Natural killer cell (primary cell): ENCODE measurements at regions not wholly inside any gene's neighbourhood (a gene's known extent, or its start where the extent isn't known, plus 50 kb on each side); places are given as distances from the start of the nearest gene placed in this dataset.

Experiments used
- ATAC-seq, 3 donors: fragments of 150-1000 bp in 2 of 3; fragments of 200-7000 bp in 1 of 3; cut with Tn5 transposase; 1 replicate in 1 of 3; 2 replicates in 2 of 3; pipeline ENCODE4 v1.10.0; 2021; ENCODE audit warnings: mild to moderate bottlenecking in 2 of 3, moderate library complexity in 2 of 3
- DNase-seq, 2 donors: peaks; one replicate each; pipeline versions ENCODE4 v3.0.0 to v3.0.0-alpha.2; 2013 to 2021; ENCODE audit warnings: mixed read lengths in 1 of 2
- H3K27ac ChIP-seq: one replicate; pipeline ENCODE4 v1.5.1; 2013; ENCODE audit warnings: mild to moderate bottlenecking, low read length
- H3K27me3 ChIP-seq: one replicate; pipeline ENCODE4 v1.6.1; 2013; ENCODE audit warnings: low read length; ENCODE audit not compliant: control insufficient read depth, insufficient read depth
- H3K36me3 ChIP-seq: one replicate; pipeline ENCODE4 v1.6.1; 2013; ENCODE audit warnings: low read length; ENCODE audit not compliant: control insufficient read depth, insufficient read depth
- H3K4me1 ChIP-seq: one replicate; pipeline ENCODE4 v1.6.1; 2013; ENCODE audit warnings: low read length; ENCODE audit not compliant: control insufficient read depth, insufficient read depth
- H3K4me3 ChIP-seq: one replicate; pipeline ENCODE4 v1.5.1; 2013; ENCODE audit warnings: low read length
- H3K9me3 ChIP-seq: one replicate; pipeline ENCODE4 v1.6.1; 2013; ENCODE audit warnings: low read length; ENCODE audit not compliant: control insufficient read depth, insufficient read depth
- H3K27ac Mint-ChIP-seq, 2 donors: one replicate each; pipeline ENCODE4 v1.8.0; 2022; ENCODE audit warnings: mild to moderate bottlenecking in 2 of 2, mixed read lengths in 2 of 2, moderate library complexity in 1 of 2
- H3K27me3 Mint-ChIP-seq, 2 donors: one replicate each; pipeline ENCODE4 v1.8.0; 2022; ENCODE audit warnings: low read depth in 2 of 2, mixed read lengths in 2 of 2
- H3K36me3 Mint-ChIP-seq: one replicate; pipeline ENCODE4 v1.8.0; 2022; ENCODE audit warnings: mixed read lengths
- H3K4me1 Mint-ChIP-seq, 2 donors: one replicate each; pipeline ENCODE4 v1.8.0; 2022; ENCODE audit warnings: mixed read lengths in 2 of 2
- H3K4me3 Mint-ChIP-seq: one replicate; pipeline ENCODE4 v1.8.0; 2022; ENCODE audit warnings: mild to moderate bottlenecking, moderate library complexity, mixed read lengths
- H3K9me3 Mint-ChIP-seq, 2 donors: one replicate each; pipeline ENCODE4 v1.8.0; 2022; ENCODE audit warnings: mixed read lengths in 2 of 2
- WGBS: methylation state at CpG from one replicate; pipeline ENCODE4 v1.1.7; 2013; ENCODE audit warnings: missing lambda C conversion rate; ENCODE audit not compliant: insufficient coverage; 5-methylcytosine and 5-hydroxymethylcytosine counted together
- intact Hi-C: fragments of 100-400 bp; cut with micrococcal nuclease; formaldehyde crosslinking; loops from one replicate; pipeline ENCODE4 v1.14.2; 2022
- TF ChIP-seq, protein P1 (sequence below): fragments of 200-600 bp; IDR thresholded peaks from one replicate; pipeline ENCODE4 v1.8.0; 2022; ENCODE audit warnings: antibody characterized with exemption

DNA sequence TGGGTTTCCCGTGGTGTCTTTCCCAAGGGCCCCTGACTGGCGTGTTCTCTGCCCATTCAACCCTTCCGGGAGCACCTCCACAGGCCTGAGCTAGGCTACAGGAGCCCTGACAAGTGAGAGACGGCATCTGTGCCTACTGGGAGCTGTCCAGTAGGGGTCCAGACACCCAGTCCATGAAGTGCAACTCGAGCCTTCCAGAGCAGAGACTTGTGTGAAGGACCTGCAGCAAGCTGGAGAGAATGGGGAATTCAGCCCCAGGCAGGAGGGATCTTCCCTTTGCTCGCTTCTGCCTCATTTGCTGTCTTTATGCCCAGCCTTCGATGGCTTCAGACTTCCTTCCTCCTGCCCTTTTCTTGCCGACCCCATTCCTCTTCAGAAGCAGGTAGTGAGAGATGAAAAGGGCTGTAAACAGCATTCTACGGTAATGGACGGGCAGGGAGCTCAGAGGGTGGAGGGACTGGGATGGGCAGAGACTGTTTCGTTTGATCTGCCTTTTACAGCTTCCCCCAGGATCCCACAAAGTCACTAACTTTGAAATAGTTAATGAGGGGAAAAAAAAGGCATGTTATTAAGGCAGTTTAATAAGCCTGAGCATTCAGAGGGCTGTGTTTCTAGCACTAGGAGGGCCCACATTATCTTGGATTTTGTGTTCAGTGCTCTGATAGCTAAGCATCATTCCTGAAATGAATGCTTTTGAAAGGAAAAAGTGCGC lies 327.6 kb downstream of the FGF9 start:
- Mint-ChIP-seq H3K36me3 (no peaks in the 10 kb centered on the region), H3K27ac (no peak overlapping the region), H3K27me3 (peaks cover 9 to 18% of the 10 kb centered on the region in 2 donors), H3K9me3 (no peaks in the 10 kb centered on the region), H3K4me1 (no peaks in the 10 kb centered on the region), H3K4me3 (no peak overlapping the region)
- no peak for ATAC-seq
- intact Hi-C loops: no loop called here
- no peak overlapping the region for H3K4me3 ChIP-seq
- no peaks in the 10 kb centered on the region for H3K9me3 ChIP-seq
- no peak overlapping the region for H3K27ac ChIP-seq
- no peaks in the 10 kb centered on the region for H3K27me3 ChIP-seq
- no peak for DNase-seq
- no peaks in the 10 kb centered on the region for H3K36me3 ChIP-seq
- WGBS: 46% methylated on average over 12 of the region's 12 CpGs
- no peaks in the 10 kb centered on the region for H3K4me1 ChIP-seq
- TF ChIP-seq, protein P1, sequence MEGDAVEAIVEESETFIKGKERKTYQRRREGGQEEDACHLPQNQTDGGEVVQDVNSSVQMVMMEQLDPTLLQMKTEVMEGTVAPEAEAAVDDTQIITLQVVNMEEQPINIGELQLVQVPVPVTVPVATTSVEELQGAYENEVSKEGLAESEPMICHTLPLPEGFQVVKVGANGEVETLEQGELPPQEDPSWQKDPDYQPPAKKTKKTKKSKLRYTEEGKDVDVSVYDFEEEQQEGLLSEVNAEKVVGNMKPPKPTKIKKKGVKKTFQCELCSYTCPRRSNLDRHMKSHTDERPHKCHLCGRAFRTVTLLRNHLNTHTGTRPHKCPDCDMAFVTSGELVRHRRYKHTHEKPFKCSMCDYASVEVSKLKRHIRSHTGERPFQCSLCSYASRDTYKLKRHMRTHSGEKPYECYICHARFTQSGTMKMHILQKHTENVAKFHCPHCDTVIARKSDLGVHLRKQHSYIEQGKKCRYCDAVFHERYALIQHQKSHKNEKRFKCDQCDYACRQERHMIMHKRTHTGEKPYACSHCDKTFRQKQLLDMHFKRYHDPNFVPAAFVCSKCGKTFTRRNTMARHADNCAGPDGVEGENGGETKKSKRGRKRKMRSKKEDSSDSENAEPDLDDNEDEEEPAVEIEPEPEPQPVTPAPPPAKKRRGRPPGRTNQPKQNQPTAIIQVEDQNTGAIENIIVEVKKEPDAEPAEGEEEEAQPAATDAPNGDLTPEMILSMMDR: no peak

DNA sequence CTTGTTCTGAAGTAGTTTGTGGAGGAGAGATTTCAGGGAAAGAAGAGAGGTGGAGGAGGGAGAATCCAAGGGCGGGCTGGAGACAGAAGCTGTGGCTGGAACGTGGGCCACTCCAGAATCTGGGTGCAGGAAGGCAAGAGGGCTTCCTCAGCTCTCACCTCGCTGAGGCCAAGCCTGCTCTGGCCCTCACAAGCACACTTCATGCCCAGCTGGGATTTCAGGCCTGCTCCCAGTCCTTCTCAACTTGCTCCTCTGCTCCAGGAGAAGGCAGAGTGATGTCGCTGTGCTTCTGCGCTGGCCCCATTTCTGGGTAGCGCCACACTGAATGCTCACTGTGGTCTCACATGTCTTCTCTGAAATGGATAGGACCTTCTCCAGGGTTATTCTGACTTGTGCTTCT lies 328.8 kb downstream of the FGF9 start:
- Mint-ChIP-seq H3K36me3 (no peaks in the 10 kb centered on the region), H3K27me3 (peaks cover 9 to 13% of the 10 kb centered on the region in 2 donors)
- no peak for DNase-seq

DNA sequence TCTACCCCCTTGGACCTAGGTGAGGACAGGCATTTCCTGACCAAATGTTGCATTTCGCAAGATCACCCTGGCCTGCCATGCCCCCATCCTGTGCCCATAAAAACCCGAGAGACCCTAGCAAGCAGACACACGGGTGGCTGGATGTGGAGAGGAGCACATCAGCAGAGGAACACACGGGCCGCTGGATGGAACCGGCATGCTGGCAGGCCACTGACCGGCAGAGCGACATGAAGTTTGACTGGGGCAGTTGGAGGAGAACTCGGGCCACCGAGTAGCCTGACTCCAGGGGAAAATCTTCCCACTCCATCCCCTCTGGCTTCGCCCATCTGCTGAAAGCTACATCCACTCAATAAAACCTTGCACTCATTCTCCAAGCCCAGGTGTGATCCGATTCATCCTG lies 329.3 kb downstream of the FGF9 start:
- no peak overlapping the region for H3K4me3 ChIP-seq
- no peaks in the 10 kb centered on the region for H3K9me3 ChIP-seq
- H3K4me1 Mint-ChIP-seq: no peaks in the 10 kb centered on the region
- H3K9me3 Mint-ChIP-seq: no peaks in the 10 kb centered on the region
- H3K27ac Mint-ChIP-seq: no peak overlapping the region
- no peaks in the 10 kb centered on the region for H3K27me3 ChIP-seq
- no peaks in the 10 kb centered on the region for H3K4me1 ChIP-seq
- intact Hi-C loops: no loop called here
- DNase-seq: no peak
- H3K4me3 Mint-ChIP-seq: no peak overlapping the region
- peaks cover 9 to 10% of the 10 kb centered on the region in 2 donors for H3K27me3 Mint-ChIP-seq
- no peak for ATAC-seq
- H3K27ac ChIP-seq: no peak overlapping the region
- H3K36me3 ChIP-seq: no peaks in the 10 kb centered on the region
- 90% methylated on average over 12 of the region's 12 CpGs for WGBS
- TF ChIP-seq, protein P1: no peak
- no peaks in the 10 kb centered on the region for H3K36me3 Mint-ChIP-seq

More for the DNA sequence above, 328.8 kb downstream of the FGF9 start:
- 84% methylated on average over 6 of the region's 6 CpGs for WGBS
- no peaks in the 10 kb centered on the region for H3K4me1 ChIP-seq
- no peak for ATAC-seq
- H3K27ac Mint-ChIP-seq: no peak overlapping the region
- no peaks in the 10 kb centered on the region for H3K36me3 ChIP-seq
- H3K9me3 Mint-ChIP-seq: no peaks in the 10 kb centered on the region
- H3K27ac ChIP-seq: no peak overlapping the region
- TF ChIP-seq, protein P1: no peak
- H3K27me3 ChIP-seq: no peaks in the 10 kb centered on the region
- no peaks in the 10 kb centered on the region for H3K4me1 Mint-ChIP-seq
- H3K9me3 ChIP-seq: no peaks in the 10 kb centered on the region
- intact Hi-C loops: no loop called here
- no peak overlapping the region for H3K4me3 ChIP-seq
- no peak overlapping the region for H3K4me3 Mint-ChIP-seq

DNA sequence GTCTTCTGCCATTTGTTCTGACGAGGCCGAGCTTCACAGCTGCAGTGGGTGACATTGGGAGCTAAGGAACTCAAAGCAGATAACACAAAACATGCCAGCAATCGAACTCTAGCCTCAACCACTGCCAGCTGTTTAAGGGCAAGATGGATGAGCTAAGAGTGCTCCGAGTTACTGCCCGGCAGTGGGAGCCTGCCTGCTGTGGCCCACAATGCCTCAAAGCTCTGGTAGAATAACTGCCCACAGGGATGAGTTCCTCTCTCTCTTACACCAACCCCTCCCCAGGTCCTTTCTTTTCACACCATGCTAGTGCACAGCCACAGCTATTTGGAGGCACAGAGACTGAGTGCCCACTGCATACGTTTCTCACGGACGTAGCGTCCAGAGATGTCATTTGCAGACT lies 330.5 kb downstream of the FGF9 start:
- H3K27ac ChIP-seq: no peak overlapping the region
- Mint-ChIP-seq H3K27ac (no peak overlapping the region), H3K4me1 (no peaks in the 10 kb centered on the region), H3K27me3 (peaks cover 9 to 10% of the 10 kb centered on the region in 2 donors), H3K9me3 (no peaks in the 10 kb centered on the region), H3K36me3 (no peaks in the 10 kb centered on the region), H3K4me3 (no peak overlapping the region)
- WGBS: 90% methylated on average over 9 of the region's 9 CpGs
- TF ChIP-seq, protein P1: no peak
- no peak overlapping the region for H3K4me3 ChIP-seq
- no peaks in the 10 kb centered on the region for H3K36me3 ChIP-seq
- H3K4me1 ChIP-seq: no peaks in the 10 kb centered on the region
- intact Hi-C loops: no loop called here
- no peaks in the 10 kb centered on the region for H3K27me3 ChIP-seq
- H3K9me3 ChIP-seq: no peaks in the 10 kb centered on the region
- DNase-seq (no peak), ATAC-seq (no peak)
